ENCODE measurements at regions not wholly inside any gene's neighbourhood (a gene's known extent, or its start where the extent isn't known, plus 50 kb on each side); places are given as distances from the start of the nearest gene placed in this dataset.

DNA sequence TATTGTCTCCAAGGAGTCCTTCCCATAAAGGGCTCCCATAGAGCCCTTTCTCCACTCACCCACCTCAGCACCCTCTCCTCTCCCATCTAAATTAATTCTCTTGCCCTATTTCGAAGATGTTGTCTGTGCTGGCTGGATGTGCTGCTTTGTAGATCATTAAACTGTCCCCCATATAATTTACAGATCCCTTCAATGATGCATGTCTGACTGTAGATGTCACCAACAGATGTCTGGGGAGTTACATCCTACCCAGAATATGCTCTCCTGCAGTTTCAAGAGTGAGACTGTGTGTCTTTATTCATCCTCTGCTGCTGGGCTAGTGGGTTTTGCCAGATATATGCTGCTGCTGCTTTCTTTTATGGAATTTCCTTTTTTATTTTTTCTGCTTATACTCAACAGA is 351.2 kb downstream of the MLLT3 start:
- CTCF ChIA-PET: no interaction called here
- Histone ChIP-seq H3K9me3 (ENCODE audit: control insufficient read depth, insufficient read depth, low read depth, low read length) (no peaks in the 10 kb centered on the region), H3K27ac (ENCODE audit: extremely low read depth, low read depth, low read length) (no peak overlapping the region), H3K4me1 (ENCODE audit: control insufficient read depth, insufficient read depth, low read length) (no peaks in the 10 kb centered on the region), H3K36me3 (ENCODE audit: control insufficient read depth in 2 of 2, insufficient read depth in 1 of 2, low read length in 2 of 2) (no peaks in the 10 kb centered on the region), H3K4me3 (ENCODE audit: low read depth, low read length) (no peak overlapping the region)
- POLR2A ChIA-PET: no interaction called here
- TF ChIP-seq ZNF433 (tag by site-specific recombination; IDR thresholded peaks at IDR 0.05; ENCODE audit: low read depth): no peak
- no peak for TF ChIP-seq ZNF223 (tag by site-specific recombination; IDR thresholded peaks at IDR 0.05)
- no peak for TF ChIP-seq ZNF391 (tag by site-specific recombination; IDR thresholded peaks at IDR 0.05; ENCODE audit: borderline replicate concordance, low read depth)
- no peak for TF ChIP-seq ZNF248 (tag by site-specific recombination; IDR thresholded peaks at IDR 0.05)
- no peak for TF ChIP-seq ZSCAN23 (tag by site-specific recombination; IDR thresholded peaks at IDR 0.05)
- TF ChIP-seq, protein P1, sequence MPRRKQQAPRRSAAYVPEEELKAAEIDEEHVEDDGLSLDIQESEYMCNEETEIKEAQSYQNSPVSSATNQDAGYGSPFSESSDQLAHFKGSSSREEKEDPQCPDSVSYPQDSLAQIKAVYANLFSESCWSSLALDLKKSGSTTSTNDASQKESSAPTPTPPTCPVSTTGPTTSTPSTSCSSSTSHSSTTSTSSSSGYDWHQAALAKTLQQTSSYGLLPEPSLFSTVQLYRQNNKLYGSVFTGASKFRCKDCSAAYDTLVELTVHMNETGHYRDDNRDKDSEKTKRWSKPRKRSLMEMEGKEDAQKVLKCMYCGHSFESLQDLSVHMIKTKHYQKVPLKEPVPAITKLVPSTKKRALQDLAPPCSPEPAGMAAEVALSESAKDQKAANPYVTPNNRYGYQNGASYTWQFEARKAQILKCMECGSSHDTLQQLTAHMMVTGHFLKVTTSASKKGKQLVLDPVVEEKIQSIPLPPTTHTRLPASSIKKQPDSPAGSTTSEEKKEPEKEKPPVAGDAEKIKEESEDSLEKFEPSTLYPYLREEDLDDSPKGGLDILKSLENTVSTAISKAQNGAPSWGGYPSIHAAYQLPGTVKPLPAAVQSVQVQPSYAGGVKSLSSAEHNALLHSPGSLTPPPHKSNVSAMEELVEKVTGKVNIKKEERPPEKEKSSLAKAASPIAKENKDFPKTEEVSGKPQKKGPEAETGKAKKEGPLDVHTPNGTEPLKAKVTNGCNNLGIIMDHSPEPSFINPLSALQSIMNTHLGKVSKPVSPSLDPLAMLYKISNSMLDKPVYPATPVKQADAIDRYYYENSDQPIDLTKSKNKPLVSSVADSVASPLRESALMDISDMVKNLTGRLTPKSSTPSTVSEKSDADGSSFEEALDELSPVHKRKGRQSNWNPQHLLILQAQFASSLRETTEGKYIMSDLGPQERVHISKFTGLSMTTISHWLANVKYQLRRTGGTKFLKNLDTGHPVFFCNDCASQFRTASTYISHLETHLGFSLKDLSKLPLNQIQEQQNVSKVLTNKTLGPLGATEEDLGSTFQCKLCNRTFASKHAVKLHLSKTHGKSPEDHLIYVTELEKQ (tag by site-specific recombination; IDR thresholded peaks at IDR 0.05; ENCODE audit: borderline replicate concordance): no peak
- no peak for TF ChIP-seq ZNF184 (tag by site-specific recombination; IDR thresholded peaks at IDR 0.05)
- no peak for TF ChIP-seq ZNF48 (tag by site-specific recombination; IDR thresholded peaks at IDR 0.05)
- TF ChIP-seq ZNF549 (tag by site-specific recombination; IDR thresholded peaks at IDR 0.05): no peak
- TF ChIP-seq ZFP3 (tag by site-specific recombination; IDR thresholded peaks at IDR 0.05; ENCODE audit: low read depth): no peak
- no peak for TF ChIP-seq ZNF624 (tag by site-specific recombination; IDR thresholded peaks at IDR 0.05)
- no peak for TF ChIP-seq ZNF660 (tag by site-specific recombination; IDR thresholded peaks at IDR 0.05)
- TF ChIP-seq ZNF121 (tag by site-specific recombination; IDR thresholded peaks at IDR 0.05): no peak
- TF ChIP-seq, protein P2, sequence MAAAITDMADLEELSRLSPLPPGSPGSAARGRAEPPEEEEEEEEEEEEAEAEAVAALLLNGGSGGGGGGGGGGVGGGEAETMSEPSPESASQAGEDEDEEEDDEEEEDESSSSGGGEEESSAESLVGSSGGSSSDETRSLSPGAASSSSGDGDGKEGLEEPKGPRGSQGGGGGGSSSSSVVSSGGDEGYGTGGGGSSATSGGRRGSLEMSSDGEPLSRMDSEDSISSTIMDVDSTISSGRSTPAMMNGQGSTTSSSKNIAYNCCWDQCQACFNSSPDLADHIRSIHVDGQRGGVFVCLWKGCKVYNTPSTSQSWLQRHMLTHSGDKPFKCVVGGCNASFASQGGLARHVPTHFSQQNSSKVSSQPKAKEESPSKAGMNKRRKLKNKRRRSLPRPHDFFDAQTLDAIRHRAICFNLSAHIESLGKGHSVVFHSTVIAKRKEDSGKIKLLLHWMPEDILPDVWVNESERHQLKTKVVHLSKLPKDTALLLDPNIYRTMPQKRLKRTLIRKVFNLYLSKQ (tag by site-specific recombination; IDR thresholded peaks at IDR 0.05; ENCODE audit: borderline replicate concordance): no peak
- TF ChIP-seq SP2 (tag by site-specific recombination; IDR thresholded peaks at IDR 0.05): no peak
- TF ChIP-seq ZNF777 (tag by site-specific recombination; IDR thresholded peaks at IDR 0.05; ENCODE audit: borderline replicate concordance): no peak
- TF ChIP-seq ZNF626 (tag by site-specific recombination; IDR thresholded peaks at IDR 0.05): no peak
- no peak for TF ChIP-seq ZNF366 (tag by site-specific recombination; conservative IDR thresholded peaks at IDR 0.05)
- no peak for TF ChIP-seq KLF8 (tag by site-specific recombination; IDR thresholded peaks at IDR 0.05)

DNA sequence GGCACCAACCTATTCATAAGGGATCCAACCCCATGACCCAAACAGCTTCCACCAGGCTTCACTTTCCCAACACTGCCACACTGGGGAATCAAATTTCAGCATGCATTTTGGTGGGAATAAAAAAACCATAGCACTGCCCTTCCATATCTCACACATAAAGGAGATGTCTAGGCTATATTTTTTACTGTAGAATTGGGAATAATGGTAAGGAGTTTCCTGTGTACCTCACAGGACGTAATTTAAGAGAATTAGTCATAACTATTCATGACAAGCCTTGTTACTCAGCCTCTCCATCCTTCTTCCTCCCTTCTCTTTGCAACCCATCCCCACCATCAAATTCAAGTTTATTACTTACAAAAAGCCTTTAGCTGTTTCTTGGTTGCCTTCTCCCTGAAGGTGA is 352.1 kb downstream of the MLLT3 start:
- Histone ChIP-seq H3K36me3 (ENCODE audit: control insufficient read depth in 2 of 2, insufficient read depth in 1 of 2, low read length in 2 of 2) (no peaks in the 10 kb centered on the region), H3K4me3 (ENCODE audit: low read depth, low read length) (no peak overlapping the region), H3K9me3 (ENCODE audit: control insufficient read depth, insufficient read depth, low read depth, low read length) (no peaks in the 10 kb centered on the region), H3K4me1 (ENCODE audit: control insufficient read depth, insufficient read depth, low read length) (no peaks in the 10 kb centered on the region), H3K27ac (ENCODE audit: extremely low read depth, low read depth, low read length) (no peak overlapping the region)
- POLR2A ChIA-PET: no interaction called here
- TF ChIP-seq, protein P3, sequence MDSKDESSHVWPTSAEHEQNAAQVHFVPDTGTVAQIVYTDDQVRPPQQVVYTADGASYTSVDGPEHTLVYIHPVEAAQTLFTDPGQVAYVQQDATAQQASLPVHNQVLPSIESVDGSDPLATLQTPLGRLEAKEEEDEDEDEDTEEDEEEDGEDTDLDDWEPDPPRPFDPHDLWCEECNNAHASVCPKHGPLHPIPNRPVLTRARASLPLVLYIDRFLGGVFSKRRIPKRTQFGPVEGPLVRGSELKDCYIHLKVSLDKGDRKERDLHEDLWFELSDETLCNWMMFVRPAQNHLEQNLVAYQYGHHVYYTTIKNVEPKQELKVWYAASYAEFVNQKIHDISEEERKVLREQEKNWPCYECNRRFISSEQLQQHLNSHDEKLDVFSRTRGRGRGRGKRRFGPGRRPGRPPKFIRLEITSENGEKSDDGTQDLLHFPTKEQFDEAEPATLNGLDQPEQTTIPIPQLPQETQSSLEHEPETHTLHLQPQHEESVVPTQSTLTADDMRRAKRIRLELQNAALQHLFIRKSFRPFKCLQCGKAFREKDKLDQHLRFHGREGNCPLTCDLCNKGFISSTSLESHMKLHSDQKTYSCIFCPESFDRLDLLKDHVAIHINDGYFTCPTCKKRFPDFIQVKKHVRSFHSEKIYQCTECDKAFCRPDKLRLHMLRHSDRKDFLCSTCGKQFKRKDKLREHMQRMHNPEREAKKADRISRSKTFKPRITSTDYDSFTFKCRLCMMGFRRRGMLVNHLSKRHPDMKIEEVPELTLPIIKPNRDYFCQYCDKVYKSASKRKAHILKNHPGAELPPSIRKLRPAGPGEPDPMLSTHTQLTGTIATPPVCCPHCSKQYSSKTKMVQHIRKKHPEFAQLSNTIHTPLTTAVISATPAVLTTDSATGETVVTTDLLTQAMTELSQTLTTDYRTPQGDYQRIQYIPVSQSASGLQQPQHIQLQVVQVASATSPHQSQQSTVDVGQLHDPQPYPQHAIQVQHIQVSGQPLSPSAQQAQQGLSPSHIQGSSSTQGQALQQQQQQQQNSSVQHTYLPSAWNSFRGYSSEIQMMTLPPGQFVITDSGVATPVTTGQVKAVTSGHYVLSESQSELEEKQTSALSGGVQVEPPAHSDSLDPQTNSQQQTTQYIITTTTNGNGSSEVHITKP (tag by site-specific recombination; IDR thresholded peaks at IDR 0.05): no peak
- no peak for TF ChIP-seq SP3 (tag by site-specific recombination; IDR thresholded peaks at IDR 0.05)
- TF ChIP-seq ZNF335 (tag by site-specific recombination; conservative IDR thresholded peaks at IDR 0.05): no peak
- no peak for TF ChIP-seq ZNF768 (tag by site-specific recombination; IDR thresholded peaks at IDR 0.05)
- no peak for TF ChIP-seq ZNF629 (tag by site-specific recombination; IDR thresholded peaks at IDR 0.05)
- TF ChIP-seq, protein P4, sequence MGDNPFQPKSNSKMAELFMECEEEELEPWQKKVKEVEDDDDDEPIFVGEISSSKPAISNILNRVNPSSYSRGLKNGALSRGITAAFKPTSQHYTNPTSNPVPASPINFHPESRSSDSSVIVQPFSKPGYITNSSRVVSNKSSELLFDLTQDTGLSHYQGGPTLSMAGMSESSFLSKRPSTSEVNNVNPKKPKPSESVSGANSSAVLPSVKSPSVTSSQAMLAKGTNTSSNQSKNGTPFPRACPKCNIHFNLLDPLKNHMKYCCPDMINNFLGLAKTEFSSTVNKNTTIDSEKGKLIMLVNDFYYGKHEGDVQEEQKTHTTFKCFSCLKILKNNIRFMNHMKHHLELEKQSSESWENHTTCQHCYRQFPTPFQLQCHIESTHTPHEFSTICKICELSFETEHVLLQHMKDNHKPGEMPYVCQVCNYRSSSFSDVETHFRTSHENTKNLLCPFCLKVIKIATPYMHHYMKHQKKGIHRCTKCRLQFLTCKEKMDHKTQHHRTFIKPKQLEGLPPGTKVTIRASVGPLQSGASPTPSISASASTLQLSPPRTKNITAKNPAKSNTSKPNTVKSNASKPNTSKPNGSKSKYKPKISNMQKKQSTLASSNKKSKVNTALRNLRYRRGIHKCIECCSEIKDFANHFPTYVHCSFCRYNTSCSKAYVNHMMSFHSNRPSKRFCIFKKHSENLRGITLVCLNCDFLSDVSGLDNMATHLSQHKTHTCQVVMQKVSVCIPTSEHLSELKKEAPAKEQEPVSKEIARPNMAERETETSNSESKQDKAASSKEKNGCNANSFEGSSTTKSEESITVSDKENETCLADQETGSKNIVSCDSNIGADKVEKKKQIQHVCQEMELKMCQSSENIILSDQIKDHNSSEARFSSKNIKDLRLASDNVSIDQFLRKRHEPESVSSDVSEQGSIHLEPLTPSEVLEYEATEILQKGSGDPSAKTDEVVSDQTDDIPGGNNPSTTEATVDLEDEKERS (tag by site-specific recombination; IDR thresholded peaks at IDR 0.05): no peak
- CTCF ChIA-PET: interaction anchor here (0.7 kb wide), 2 partner anchors 31 to 147 kb away, joined by 3 read pairs; no protein-coding TSS in a partner anchor

All from HEK293 (cell line).